Heart left ventricle (tissue), 16 donors: ENCODE measurements at regions not wholly inside any gene's neighbourhood (a gene's known extent, or its start where the extent isn't known, plus 50 kb on each side); places are given as distances from the start of the nearest gene placed in this dataset.

ENCODE experiments used
- ATAC-seq, 4 donors: fragments of 200-7000 bp; cut with Tn5 transposase; one replicate each; pipeline ENCODE4 v1.9.1; 2020 to 2022; ENCODE audit warnings: moderate library complexity in 4 of 4, mild to moderate bottlenecking in 3 of 4, moderate number of reproducible peaks in 1 of 4
- DNase-seq, 5 donors: peaks; one replicate each; pipeline ENCODE4 v3.0.0-alpha.2; 2020
- H3K27ac ChIP-seq, 12 donors: fragments of 200-600 bp; sonication (generic) in 4 of 12; one replicate each; pipeline versions ENCODE4 v1.5.0 to v1.8.0; 2016 to 2022; ENCODE audit warnings: mild to moderate bottlenecking in 2 of 12
- H3K27me3 ChIP-seq, 9 donors: fragments of 200-600 bp; sonication (generic) in 2 of 9; one replicate each; pipeline versions ENCODE4 v1.5.1 to v1.8.0; 2016 to 2022; ENCODE audit warnings: mild to moderate bottlenecking in 3 of 9
- H3K36me3 ChIP-seq, 9 donors: fragments of 200-600 bp; sonication (generic) in 2 of 9; one replicate each; pipeline versions ENCODE4 v1.5.0 to v1.8.0; 2018 to 2022; ENCODE audit warnings: mild to moderate bottlenecking in 2 of 9
- H3K4me1 ChIP-seq, 12 donors: fragments of 200-600 bp; sonication (generic) in 4 of 12; one replicate each; pipeline versions ENCODE4 v1.5.0 to v1.8.0; 2016 to 2022; ENCODE audit warnings: mild to moderate bottlenecking in 3 of 12
- H3K4me3 ChIP-seq, 12 donors: fragments of 200-600 bp; sonication (generic) in 4 of 12; one replicate each; pipeline versions ENCODE4 v1.5.0 to v1.8.0; 2017 to 2022; ENCODE audit warnings: mild to moderate bottlenecking in 9 of 12, moderate library complexity in 4 of 12
- H3K9me3 ChIP-seq, 12 donors: fragments of 200-600 bp; sonication (generic) in 4 of 12; one replicate each; pipeline versions ENCODE4 v1.5.0 to v1.8.0; 2016 to 2022; ENCODE audit warnings: mild to moderate bottlenecking in 1 of 12
- POLR2A ChIP-seq, 2 donors: fragments of 450-650 bp; IDR thresholded peaks; one replicate each; pipeline ENCODE4 v1.6.1; 2017; ENCODE audit warnings: antibody characterized with exemption in 2 of 2, mild to moderate bottlenecking in 2 of 2, moderate library complexity in 2 of 2
- WGBS, 4 donors: extraction: QIAGEN DNeasy Blood & Tissue Kit in 2 of 4; methylation state at CpG; one replicate each; pipeline versions ENCODE4 v1.1.5 to v1.1.7; 2013 to 2018; 5-methylcytosine and 5-hydroxymethylcytosine counted together
- intact Hi-C, 10 donors: fragments of 100-400 bp; cut with DNase I; formaldehyde crosslinking; loops; one replicate each; pipeline versions ENCODE4 v1.11.1 to v1.14.2; 2022
- TF ChIP-seq, protein P1 (sequence below), 12 donors: fragments of 200-600 bp; sonication (generic) in 4 of 12; IDR thresholded peaks; one replicate each; pipeline versions ENCODE4 v1.5.0 to v1.8.0; 2018 to 2022; ENCODE audit warnings: antibody characterized with exemption in 12 of 12, mild to moderate bottlenecking in 5 of 12
- donor health status: ischemic (EF 13 %, LVEDD 7.1; RV severe dilation, severe dysfunction).
- donor health status: healthy with polysubstance abuse.
- donor health status: DM: no; HTN: yes; CAD: no.
- donor health status: DM: no; HTN: no; CAD: no.
- donor health status: ischemic (EF 25% LVEDD 6.9; RV normal size, moderate dysfunction).
- donor health status: ischemic (EF 25% LVEDD 5.7; RV mildly dilated, moderate dysfunction).
- donor health status: healthy.
- donor health status: DM: yes; HTN: yes; CAD: no.
- donor health status: ischemic (EF 35%, LVEDD 5.7; RV mildly dilated, moderate dysfunction).
- donor health status: nonischemic (EF 11% LVEDD 7.7; RV severe dilation, severe dysfunction).
- donor health status: DM: yes; HTN: yes; CAD: no.
- donor health status: PGD.
- donor health status: ischemic (EF 29% LVEDD 5.4; RV normal size, mild dysfunction).
- donor health status: nonischemic (EF 23%, LVEDD 6.1; RV moderate dilation, normal function).

DNA sequence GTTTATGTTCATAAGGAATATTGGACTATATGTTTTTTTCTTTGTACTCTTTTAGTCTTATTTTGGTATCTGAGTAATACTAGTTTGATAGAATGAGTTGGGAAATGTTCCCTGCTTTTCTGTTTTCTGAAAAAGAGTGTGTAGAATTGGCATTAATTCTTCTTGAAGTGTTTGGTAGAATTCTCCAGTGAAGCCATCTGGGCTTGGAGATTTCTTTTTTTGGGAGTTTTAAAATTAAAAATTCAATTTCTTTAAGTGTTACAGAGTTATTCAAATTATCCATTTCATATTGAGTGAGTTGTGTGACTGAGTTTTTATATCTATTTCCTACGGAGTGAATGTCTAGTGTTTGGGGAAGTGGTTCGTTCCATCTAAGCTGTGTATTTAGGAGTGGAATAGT is 80.6 kb upstream of the HS6ST1 start:
- Histone ChIP-seq H3K36me3 (no peaks in the 10 kb centered on the region), H3K9me3 (peaks cover 0 to 6% (median 0%) of the 10 kb centered on the region in 12 donors), H3K4me1 (no peaks in the 10 kb centered on the region), H3K4me3 (no peak overlapping the region), H3K27ac (no peak overlapping the region), H3K27me3 (no peaks in the 10 kb centered on the region)
- 86 to 89% (median 88%) methylated on average over 2 of the region's 2 CpGs for WGBS, 4 donors
- TF ChIP-seq, protein P1, sequence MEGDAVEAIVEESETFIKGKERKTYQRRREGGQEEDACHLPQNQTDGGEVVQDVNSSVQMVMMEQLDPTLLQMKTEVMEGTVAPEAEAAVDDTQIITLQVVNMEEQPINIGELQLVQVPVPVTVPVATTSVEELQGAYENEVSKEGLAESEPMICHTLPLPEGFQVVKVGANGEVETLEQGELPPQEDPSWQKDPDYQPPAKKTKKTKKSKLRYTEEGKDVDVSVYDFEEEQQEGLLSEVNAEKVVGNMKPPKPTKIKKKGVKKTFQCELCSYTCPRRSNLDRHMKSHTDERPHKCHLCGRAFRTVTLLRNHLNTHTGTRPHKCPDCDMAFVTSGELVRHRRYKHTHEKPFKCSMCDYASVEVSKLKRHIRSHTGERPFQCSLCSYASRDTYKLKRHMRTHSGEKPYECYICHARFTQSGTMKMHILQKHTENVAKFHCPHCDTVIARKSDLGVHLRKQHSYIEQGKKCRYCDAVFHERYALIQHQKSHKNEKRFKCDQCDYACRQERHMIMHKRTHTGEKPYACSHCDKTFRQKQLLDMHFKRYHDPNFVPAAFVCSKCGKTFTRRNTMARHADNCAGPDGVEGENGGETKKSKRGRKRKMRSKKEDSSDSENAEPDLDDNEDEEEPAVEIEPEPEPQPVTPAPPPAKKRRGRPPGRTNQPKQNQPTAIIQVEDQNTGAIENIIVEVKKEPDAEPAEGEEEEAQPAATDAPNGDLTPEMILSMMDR (IDR thresholded peaks at IDR 0.05): no peak
- no peak for TF ChIP-seq POLR2A (IDR thresholded peaks at IDR 0.05)
- DNase-seq (no peak), ATAC-seq (no peak)
- intact Hi-C loops: no loop called here

DNA sequence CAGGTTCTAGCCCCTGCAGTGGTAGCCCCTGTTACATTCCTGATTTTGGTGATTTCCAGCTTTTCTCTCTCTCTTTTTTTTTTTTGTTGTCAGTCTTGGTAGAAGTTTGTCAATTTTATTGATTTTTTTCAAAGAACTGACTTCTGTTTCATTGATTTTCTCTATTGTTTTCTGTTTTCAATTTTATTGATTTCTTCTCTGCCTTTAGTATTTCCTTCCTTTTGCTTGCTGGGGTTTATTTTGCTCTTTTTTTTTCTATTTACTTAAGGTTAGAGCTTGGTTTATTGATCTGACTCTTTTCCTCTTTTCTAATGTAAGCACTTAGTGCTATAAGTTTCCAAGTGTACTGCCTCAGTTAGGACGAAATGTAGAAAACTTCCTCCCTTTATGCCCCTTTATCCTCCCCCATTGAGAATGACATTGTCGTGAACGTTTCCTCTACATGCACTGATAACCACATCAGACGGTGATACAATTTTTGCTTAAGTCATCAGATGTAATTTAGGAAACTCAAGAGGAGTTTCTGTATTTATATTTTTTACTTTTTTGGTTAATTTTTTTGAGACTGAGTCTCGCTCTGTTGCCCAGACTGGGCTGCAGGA is 81.1 kb upstream of the HS6ST1 start:
- Histone ChIP-seq H3K27me3 (no peaks in the 10 kb centered on the region), H3K27ac (no peak overlapping the region), H3K36me3 (no peaks in the 10 kb centered on the region), H3K9me3 (peaks cover 0 to 6% (median 0%) of the 10 kb centered on the region in 12 donors), H3K4me1 (no peaks in the 10 kb centered on the region), H3K4me3 (no peak overlapping the region)
- no peak for ATAC-seq
- no peak for TF ChIP-seq POLR2A (IDR thresholded peaks at IDR 0.05)
- TF ChIP-seq, protein P1 (IDR thresholded peaks at IDR 0.05): no peak
- DNase-seq: no peak
- intact Hi-C loops: no loop called here
- WGBS, 4 donors: 47 to 67% (median 57%) methylated on average over 5 of the region's 5 CpGs

DNA sequence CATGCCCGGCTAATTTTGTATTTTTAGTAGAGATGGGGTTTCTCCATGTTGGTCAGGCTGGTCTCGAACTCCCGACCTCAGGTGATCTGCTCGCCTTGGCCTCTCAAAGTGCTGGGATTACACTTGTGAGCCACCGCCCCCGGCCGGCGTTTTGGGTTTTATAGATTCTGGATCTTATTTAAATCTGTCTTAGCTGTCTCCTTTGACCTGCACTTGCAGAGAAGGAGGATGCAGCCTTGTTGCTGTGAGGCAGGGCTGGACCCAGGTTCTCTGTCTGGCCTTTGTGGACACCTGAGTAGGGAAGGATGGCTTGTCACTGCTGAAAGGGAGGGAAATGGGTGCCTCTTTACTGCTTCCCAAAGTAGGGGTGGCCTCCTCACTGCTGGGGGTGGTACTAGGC is 83.0 kb upstream of the HS6ST1 start:
- H3K9me3 ChIP-seq: peaks cover 0 to 6% (median 0%) of the 10 kb centered on the region in 12 donors
- no peak for ATAC-seq
- intact Hi-C loops: no loop called here
- no peaks in the 10 kb centered on the region for H3K4me1 ChIP-seq
- H3K27me3 ChIP-seq: no peaks in the 10 kb centered on the region
- no peaks in the 10 kb centered on the region for H3K36me3 ChIP-seq
- WGBS, 4 donors: 94 to 97% (median 96%) methylated on average over 8 of the region's 8 CpGs
- H3K27ac ChIP-seq: no peak overlapping the region
- TF ChIP-seq, protein P1 (IDR thresholded peaks at IDR 0.05): no peak
- no peak for TF ChIP-seq POLR2A (IDR thresholded peaks at IDR 0.05)
- no peak overlapping the region for H3K4me3 ChIP-seq
- peak in 1 of 5 donors; percentile 4 for DNase-seq

DNA sequence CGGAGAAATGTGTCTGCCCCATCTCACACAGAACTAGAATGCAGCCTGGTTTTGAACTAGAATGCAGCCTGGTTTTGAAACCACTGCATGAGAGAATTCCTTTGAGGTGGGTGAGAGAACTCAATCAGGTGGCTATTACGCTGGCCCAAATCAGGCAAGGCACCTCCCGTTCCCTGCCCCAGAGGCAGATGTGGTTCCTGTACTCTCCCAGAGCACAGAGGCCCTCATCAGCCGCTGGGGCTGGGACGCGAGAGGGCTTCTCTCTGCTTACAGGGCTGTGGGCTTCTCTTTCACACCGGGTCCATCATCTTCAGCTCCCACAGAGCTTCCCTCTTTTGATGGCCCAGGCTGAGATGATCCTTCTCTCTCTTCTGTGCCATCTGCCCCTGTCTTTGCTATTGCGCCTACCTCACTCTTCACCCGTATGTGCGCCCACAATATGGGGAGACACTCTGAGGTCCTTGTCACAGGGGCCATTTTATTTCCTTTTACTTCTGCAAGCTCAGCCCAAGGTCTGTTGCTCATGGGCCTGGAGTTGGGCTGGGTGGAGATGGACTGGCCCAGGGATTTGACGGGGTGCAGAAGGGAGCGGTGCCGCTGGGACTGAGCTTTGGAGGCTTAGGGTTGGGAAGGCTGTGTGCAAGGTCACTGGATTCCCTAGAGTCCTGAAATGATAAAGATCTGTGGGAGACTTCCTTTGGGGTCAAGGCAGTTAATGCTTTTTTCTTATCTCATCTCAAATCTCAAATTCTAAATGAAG is 84.4 kb upstream of the HS6ST1 start:
- DNase-seq (peak in 1 of 5 donors; percentile 38), ATAC-seq (no peak)
- intact Hi-C loops: no loop called here
- WGBS, 4 donors: 64 to 93% (median 86%) methylated on average over 13 of the region's 13 CpGs
- Histone ChIP-seq H3K27me3 (no peaks in the 10 kb centered on the region), H3K27ac (no peak overlapping the region), H3K4me1 (no peaks in the 10 kb centered on the region), H3K4me3 (no peak overlapping the region), H3K9me3 (peaks cover 0 to 6% (median 0%) of the 10 kb centered on the region in 12 donors), H3K36me3 (no peaks in the 10 kb centered on the region)
- no peak for TF ChIP-seq POLR2A (IDR thresholded peaks at IDR 0.05)
- TF ChIP-seq, protein P1 (IDR thresholded peaks at IDR 0.05): no peak
